ENCODE measurements at regions not wholly inside any gene's neighbourhood (a gene's known extent, or its start where the extent isn't known, plus 50 kb on each side); places are given as distances from the start of the nearest gene placed in this dataset.
"Not testable (repeated sequence)": the region's sequence is repeated elsewhere in the genome, so short reads cannot be mapped to it uniquely, and the experiment has no call there.

DNA sequence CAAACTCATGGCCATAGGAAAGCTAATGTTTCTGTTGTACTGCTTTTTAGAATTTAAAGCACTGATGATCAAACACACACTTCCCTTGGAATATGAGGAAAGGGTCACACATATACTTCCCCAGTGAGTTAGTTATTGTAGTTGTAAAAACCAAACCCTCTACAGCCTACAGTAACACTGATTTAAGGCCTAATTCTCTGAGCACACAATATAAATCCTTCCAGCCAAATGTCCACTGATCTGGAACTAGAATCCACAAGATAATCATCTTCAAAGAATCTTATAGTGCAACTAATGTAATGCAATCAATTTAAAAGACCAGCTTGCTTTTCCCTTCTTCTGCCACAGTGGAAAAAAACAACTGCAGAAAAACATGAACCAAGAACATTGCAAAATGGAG lies 219.3 kb downstream of the CAAP1 start:
- DNase-seq (ENCODE audit: low read depth in 4 of 4, low spot score in 2 of 4), result no peak

- DNase-seq (ENCODE audit: low read depth in 4 of 4, low spot score in 2 of 4), result no peak
Observed at GRCh38 chr9:26669701-26670670, 222.6 kb downstream of the CAAP1 start.

- no peak for DNase-seq (ENCODE audit: low read depth in 4 of 4, low spot score in 2 of 4)
Observed at GRCh38 chr9:26667882-26668281, 224.7 kb downstream of the CAAP1 start.

GRCh38 chr9:26665666-26666065 lies 226.9 kb downstream of the CAAP1 start:
- no peak for DNase-seq (ENCODE audit: low read depth in 4 of 4, low spot score in 2 of 4)

- DNase-seq (ENCODE audit: low read depth in 4 of 4, low spot score in 2 of 4), result not testable (repeated sequence)
Observed at GRCh38 chr9:26664087-26664773, 228.4 kb downstream of the CAAP1 start.

DNA sequence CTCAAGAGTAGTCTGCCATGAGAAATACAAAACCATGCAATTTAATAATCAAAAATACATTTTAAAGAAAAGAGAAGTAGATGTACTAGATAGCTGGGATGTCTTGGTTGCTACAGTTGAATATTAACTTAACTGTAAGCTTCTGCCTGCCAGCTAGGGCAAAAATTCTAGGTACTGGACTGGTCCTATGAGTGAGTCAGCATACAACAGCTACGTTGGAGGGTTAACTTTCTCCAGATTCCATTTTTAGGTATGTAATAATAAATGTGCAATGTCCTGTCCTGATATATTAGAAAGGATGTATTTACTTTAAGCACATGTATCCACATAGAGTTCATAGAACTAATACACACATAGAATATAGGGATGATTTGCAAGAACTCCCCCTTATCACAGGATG lies 230.1 kb downstream of the CAAP1 start:
- DNase-seq (ENCODE audit: low read depth in 4 of 4, low spot score in 2 of 4), result no peak

DNA sequence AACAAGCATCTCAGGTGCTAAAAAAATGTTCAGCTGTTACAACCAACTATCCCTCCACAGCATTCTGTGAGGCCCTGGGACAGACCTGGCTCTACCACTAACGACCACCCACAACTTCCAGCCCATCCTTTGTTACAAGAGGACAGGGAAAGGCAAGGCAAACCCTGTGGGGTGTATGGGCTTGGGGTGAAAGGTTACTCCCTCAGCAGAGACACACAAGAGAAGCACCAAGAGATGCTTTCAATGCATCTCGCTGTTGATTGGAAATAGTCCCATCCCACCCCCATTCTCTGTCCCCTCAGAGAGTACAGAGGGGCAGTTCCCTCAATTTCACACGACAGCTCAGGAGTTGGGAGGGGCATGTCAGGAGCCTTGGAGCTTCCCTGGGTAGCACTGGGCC lies 234.1 kb downstream of the CAAP1 start:
- no peak for DNase-seq (ENCODE audit: low read depth in 4 of 4, low spot score in 2 of 4)

DNA sequence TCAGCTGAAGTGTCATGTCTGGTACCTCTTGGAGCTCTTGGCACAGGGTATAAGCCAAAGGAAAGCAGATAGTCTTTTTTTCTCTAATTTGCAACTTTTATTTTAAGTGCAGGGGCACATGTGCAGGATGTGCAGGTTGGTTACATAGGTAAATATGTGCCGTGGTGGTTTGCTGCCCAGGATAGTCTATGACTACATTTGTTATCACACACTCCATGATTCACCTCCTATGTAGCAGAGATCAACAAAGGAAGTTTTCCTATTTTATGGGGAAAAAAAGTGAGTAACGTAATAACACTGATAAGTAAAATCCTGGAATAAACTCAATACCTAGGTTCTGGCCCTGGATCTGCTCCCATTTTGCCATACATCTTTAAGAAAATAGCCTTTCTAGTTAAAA lies 234.6 kb downstream of the CAAP1 start:
- DNase-seq (ENCODE audit: low read depth in 4 of 4, low spot score in 2 of 4), result no peak

DNA sequence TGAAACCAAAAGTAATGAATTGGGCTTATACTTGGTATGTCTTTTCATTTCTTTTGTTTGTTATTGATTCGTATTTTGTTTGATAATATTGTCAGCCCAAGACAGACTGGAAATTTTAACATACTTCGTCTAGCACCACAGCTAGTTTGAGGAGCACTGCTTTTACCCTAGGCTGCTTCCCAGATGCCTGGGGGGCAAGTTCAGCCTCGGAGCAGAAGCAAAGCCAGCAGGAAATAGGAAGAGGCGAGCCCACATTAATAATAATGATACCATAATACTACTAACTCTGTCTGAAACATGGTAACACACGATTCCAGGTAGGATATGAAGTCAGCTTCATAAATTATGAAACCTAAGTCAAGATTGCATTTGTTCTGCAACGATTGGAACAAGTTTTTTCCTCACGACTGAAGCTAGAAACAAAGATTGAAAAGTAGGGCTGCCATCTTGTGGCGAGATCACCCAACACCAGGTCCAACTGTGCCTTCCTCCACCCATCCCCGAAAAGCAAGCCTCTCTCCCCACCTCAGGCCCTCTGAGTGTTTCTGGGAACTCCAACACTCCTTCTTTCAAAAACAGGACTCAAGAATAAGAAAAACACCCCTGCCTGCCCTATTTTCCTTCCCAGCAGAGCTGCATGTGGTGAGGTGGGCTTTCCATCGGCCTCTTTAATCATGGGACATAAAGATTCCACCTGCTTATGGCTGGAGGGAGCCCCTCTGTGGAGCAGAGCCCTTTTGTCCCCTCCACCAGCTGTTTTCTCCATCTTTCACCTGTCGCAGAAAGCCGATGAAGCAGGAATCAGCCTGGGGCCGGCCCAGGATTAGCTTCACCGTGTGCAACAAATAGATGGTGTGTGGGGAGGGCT lies 236.4 kb downstream of the CAAP1 start:
- no peak for DNase-seq (ENCODE audit: low read depth in 4 of 4, low spot score in 2 of 4)

DNA sequence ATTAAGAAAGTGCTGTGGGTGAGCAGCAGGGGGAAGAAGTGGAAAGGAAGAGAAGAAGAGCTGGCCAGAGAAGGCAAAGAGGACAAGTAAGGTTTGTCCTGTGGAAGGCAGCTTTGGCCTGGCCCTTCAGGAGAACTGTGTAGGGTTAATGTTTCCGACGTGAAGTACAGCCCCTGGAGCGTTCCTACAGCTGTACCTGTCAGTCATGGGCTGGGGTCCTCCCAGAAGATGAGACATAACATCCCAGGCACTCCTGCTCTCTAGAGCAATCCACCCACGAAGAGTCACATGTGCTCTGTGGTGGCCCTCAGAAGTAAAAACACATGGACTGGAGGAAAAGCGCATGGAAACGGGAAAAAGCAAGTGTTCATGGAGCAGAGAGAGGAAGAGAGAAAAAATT lies 237.4 kb downstream of the CAAP1 start:
- DNase-seq (ENCODE audit: low read depth in 4 of 4, low spot score in 2 of 4), result no peak

DNA sequence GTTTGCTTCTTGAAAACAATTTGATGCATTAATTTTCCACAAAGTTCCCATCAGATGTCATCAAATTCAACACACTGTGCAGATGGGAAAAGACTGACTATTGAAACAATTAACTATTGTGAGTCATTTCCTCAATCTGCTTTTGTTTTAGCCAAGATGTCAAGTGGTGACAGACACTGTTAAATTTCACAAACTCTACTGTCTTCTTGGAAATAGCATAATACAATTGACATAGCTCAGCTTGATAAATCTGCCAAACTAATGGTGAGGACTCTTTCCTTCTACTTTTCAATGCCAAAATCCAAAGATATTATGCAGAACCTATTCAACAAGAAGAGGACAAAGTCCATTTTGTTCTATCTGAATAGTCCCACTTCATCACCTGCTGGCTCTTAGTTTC lies 242.3 kb downstream of the CAAP1 start:
- no peak for DNase-seq (ENCODE audit: low read depth in 4 of 4, low spot score in 2 of 4)

- DNase-seq (ENCODE audit: low read depth in 4 of 4, low spot score in 2 of 4), result no peak
Observed at GRCh38 chr9:26643826-26644225, 248.8 kb downstream of the CAAP1 start.

GRCh38 chr9:26639761-26640160 lies 252.8 kb downstream of the CAAP1 start:
- DNase-seq (ENCODE audit: low read depth in 4 of 4, low spot score in 2 of 4), result no peak

- DNase-seq (ENCODE audit: low read depth in 4 of 4, low spot score in 2 of 4), result no peak
Observed at GRCh38 chr9:26637101-26637500, 255.5 kb downstream of the CAAP1 start.

- not testable (repeated sequence) for DNase-seq (ENCODE audit: low read depth in 4 of 4, low spot score in 2 of 4)
Observed at GRCh38 chr9:26613851-26614350, 278.7 kb downstream of the CAAP1 start.

DNA sequence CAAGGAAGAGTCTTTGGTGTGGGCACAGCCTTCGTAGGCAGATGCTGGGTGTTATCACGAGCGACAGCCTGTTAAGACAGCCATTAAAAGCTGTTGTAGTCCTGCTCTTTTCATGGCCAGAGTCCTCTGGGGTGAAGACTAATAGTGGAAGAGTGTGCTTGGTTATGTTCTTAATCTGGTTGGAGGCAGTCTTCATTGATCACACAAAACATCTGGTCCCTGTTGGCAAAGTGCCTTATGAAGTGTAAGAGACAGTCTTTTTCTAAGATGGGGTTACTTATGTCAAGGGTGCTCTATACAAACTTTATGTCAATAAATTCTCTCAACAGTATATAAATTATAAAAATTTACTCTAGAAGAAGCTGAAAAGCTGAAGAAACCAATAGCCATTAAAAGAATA lies 280.4 kb downstream of the CAAP1 start:
- DNase-seq (ENCODE audit: low read depth in 4 of 4, low spot score in 2 of 4), result no peak

DNA sequence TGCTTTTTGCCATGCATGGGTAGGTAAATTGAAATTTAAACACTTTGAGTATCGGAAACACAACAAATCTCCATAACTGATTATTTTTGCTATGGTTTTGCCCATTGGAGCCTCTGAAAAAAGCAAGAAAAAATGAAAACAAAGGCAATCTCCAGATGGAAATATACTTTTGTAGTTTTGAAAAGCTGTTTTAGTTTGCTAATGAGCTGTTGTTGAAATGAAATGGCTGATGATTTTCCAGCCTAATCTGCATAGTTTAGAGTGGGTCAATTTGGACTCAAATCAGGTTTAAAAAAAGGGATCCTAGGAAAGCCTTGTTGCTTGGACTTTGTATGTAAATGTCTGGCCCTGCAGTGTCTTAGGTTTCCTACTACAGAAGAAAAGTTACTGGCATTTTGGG lies 285.8 kb downstream of the CAAP1 start:
- DNase-seq (ENCODE audit: low read depth in 4 of 4, low spot score in 2 of 4), result no peak

GRCh38 chr9:26605367-26605766 lies 287.2 kb downstream of the CAAP1 start:
- no peak for DNase-seq (ENCODE audit: low read depth in 4 of 4, low spot score in 2 of 4)

GRCh38 chr9:26604076-26604662 lies 288.4 kb downstream of the CAAP1 start:
- DNase-seq (ENCODE audit: low read depth in 4 of 4, low spot score in 2 of 4), result no peak

- no peak for DNase-seq (ENCODE audit: low read depth in 4 of 4, low spot score in 2 of 4)
Observed at GRCh38 chr9:26603617-26604016, 289.0 kb downstream of the CAAP1 start.

Data from left renal cortex interstitium (tissue), 4 donors.